ENCODE measurements at regions not wholly inside any gene's neighbourhood (a gene's known extent, or its start where the extent isn't known, plus 50 kb on each side); places are given as distances from the start of the nearest gene placed in this dataset.

DNA sequence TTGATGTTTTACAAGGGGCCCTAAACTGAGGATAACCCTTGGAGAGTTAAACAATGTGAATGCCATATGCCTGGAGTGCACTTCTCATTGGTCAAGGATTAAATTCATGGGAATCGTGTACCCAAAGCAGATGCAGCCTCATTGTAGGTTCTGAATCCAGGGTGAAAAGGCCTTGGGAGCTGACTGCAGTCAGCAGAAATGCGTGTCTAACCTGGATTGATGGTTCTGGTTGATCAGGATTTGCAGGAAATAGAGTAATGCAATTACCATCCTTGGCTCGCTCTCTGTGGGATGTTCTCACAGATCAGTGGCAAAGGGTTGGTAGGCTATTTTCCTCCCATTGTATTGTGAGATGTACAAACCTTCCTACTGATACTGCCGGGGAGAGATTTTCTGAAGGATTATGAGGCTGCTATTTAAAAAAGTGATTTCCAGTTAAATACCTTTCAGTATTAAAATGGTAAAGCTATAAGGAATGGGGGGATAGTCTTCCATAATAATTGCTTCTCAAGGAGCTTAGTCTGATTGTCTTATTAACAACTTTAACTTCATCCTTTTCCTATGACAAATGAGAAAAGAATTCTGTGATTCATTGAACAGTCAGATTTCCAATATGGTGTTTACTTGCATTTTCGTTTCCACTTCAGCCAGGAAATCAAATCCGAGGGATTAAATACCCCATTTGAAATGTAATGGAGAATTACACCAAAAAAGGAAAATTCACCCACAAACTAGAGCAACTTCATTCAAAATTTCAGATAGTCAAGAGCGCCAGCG is 1028.1 kb upstream of the EEF2KMT start:
- Histone ChIP-seq H3K27me3 (ENCODE audit: control insufficient read depth in 2 of 2, insufficient read depth in 2 of 2, low read length in 2 of 2) (no peaks in the 10 kb centered on the region), H4K20me1 (replicated peaks; ENCODE audit: control insufficient read depth, extremely low read depth, insufficient read depth, low read length) (no peaks in the 10 kb centered on the region), H3K79me2 (ENCODE audit: control insufficient read depth, insufficient read depth, low read length) (no peaks in the 10 kb centered on the region), H2AFZ (ENCODE audit: low read depth, low read length) (no peak overlapping the region), H3K9ac (replicated peaks; ENCODE audit: extremely low read depth, insufficient read depth, low read length) (no peak overlapping the region), H3K9me1 (replicated peaks; ENCODE audit: control insufficient read depth, extremely low read depth, insufficient read depth, low read length) (no peaks in the 10 kb centered on the region), H3K4me1 (ENCODE audit: control insufficient read depth, extremely low read depth, insufficient read depth, low read length) (no peaks in the 10 kb centered on the region), H3K9me3 (replicated peaks; ENCODE audit: control insufficient read depth, insufficient read depth, low read length) (peaks cover 4% of the 10 kb centered on the region), H3K4me3 (replicated peaks in 1 of 3; ENCODE audit: insufficient read depth in 1 of 3, low read depth in 1 of 3, low read length in 3 of 3) (no peak overlapping the region), H3K36me3 (ENCODE audit: control insufficient read depth in 2 of 2, extremely low read depth in 1 of 2, insufficient read depth in 2 of 2, low read length in 2 of 2) (no peaks in the 10 kb centered on the region), H3K27ac (ENCODE audit: insufficient read depth, low read depth, low read length) (no peak overlapping the region), H3K4me2 (ENCODE audit: insufficient read depth, low read length) (no peak overlapping the region)
- no peak for FAIRE-seq
- no peak for DNase-seq (ENCODE audit: low read depth, low spot score)
- no TSS peak for BruUV-seq (replicated peaks)
- dilution Hi-C loops (cut with MboI; ENCODE audit: extremely low pct_ligation_motif_present, low sequenced_read_pairs) (no loop called here), intact Hi-C loops (cut with micrococcal nuclease) (no loop called here)
- TF ChIP-seq MYC (IDR thresholded peaks at IDR 0.05; ENCODE audit: low read depth, low read length): no peak
- no peak for TF ChIP-seq MAX (IDR thresholded peaks at IDR 0.05; ENCODE audit: insufficient read depth, insufficient read length)
- CTCF ChIA-PET: no interaction called here
- POLR2A ChIA-PET: no interaction called here

- dilution Hi-C loops (cut with MboI; ENCODE audit: extremely low pct_ligation_motif_present, low sequenced_read_pairs) (no loop called here), intact Hi-C loops (cut with micrococcal nuclease) (no loop called here)
- no peak for TF ChIP-seq EZH2 (IDR thresholded peaks at IDR 0.05; ENCODE audit: borderline replicate concordance, low read depth, low read length, severe bottlenecking)
- no peak for TF ChIP-seq GATA2 (IDR thresholded peaks at IDR 0.05; ENCODE audit: insufficient read depth, insufficient read length, low read depth, low read length)
- TF ChIP-seq, protein P1, sequence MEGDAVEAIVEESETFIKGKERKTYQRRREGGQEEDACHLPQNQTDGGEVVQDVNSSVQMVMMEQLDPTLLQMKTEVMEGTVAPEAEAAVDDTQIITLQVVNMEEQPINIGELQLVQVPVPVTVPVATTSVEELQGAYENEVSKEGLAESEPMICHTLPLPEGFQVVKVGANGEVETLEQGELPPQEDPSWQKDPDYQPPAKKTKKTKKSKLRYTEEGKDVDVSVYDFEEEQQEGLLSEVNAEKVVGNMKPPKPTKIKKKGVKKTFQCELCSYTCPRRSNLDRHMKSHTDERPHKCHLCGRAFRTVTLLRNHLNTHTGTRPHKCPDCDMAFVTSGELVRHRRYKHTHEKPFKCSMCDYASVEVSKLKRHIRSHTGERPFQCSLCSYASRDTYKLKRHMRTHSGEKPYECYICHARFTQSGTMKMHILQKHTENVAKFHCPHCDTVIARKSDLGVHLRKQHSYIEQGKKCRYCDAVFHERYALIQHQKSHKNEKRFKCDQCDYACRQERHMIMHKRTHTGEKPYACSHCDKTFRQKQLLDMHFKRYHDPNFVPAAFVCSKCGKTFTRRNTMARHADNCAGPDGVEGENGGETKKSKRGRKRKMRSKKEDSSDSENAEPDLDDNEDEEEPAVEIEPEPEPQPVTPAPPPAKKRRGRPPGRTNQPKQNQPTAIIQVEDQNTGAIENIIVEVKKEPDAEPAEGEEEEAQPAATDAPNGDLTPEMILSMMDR (IDR thresholded peaks at IDR 0.05; ENCODE audit: extremely low read depth in 1 of 2, insufficient read depth in 1 of 2, low read depth in 1 of 2, low read length in 2 of 2): no peak
- TF ChIP-seq MYC (IDR thresholded peaks at IDR 0.05; ENCODE audit: low read depth, low read length): no peak
- TF ChIP-seq MAX (IDR thresholded peaks at IDR 0.05; ENCODE audit: insufficient read depth, insufficient read length): no peak
- TF ChIP-seq JUN (IDR thresholded peaks at IDR 0.05; ENCODE audit: borderline replicate concordance, insufficient read depth, insufficient read length, low read depth): no peak
- TF ChIP-seq FOS (IDR thresholded peaks at IDR 0.05; ENCODE audit: borderline replicate concordance, insufficient read depth, low read length): no peak
- TF ChIP-seq POLR2A (IDR thresholded peaks at IDR 0.05; ENCODE audit: low read depth, low read length): no peak
- TF ChIP-seq POLR2AphosphoS5 (IDR thresholded peaks at IDR 0.05; ENCODE audit: insufficient read depth, low read depth, low read length): no peak
- BruUV-seq (replicated peaks): no TSS peak
- no peaks in the 10 kb centered on the region for H3K36me3 ChIP-seq (ENCODE audit: control insufficient read depth in 2 of 2, extremely low read depth in 1 of 2, insufficient read depth in 2 of 2, low read length in 2 of 2)
- peaks cover 6% of the 10 kb centered on the region for H3K9me3 ChIP-seq (replicated peaks; ENCODE audit: control insufficient read depth, insufficient read depth, low read length)
- no peaks in the 10 kb centered on the region for H4K20me1 ChIP-seq (replicated peaks; ENCODE audit: control insufficient read depth, extremely low read depth, insufficient read depth, low read length)
- no peaks in the 10 kb centered on the region for H3K79me2 ChIP-seq (ENCODE audit: control insufficient read depth, insufficient read depth, low read length)
- no peak overlapping the region for H3K9ac ChIP-seq (replicated peaks; ENCODE audit: extremely low read depth, insufficient read depth, low read length)
- no peak overlapping the region for H3K4me3 ChIP-seq (replicated peaks in 1 of 3; ENCODE audit: insufficient read depth in 1 of 3, low read depth in 1 of 3, low read length in 3 of 3)
- H3K4me2 ChIP-seq (ENCODE audit: insufficient read depth, low read length): no peak overlapping the region
- ChIA-PET POLR2A (no interaction called here), CTCF (no interaction called here)
- H3K4me1 ChIP-seq (ENCODE audit: control insufficient read depth, extremely low read depth, insufficient read depth, low read length): no peaks in the 10 kb centered on the region
- no peaks in the 10 kb centered on the region for H3K9me1 ChIP-seq (replicated peaks; ENCODE audit: control insufficient read depth, extremely low read depth, insufficient read depth, low read length)
- no peak overlapping the region for H2AFZ ChIP-seq (ENCODE audit: low read depth, low read length)
- no peaks in the 10 kb centered on the region for H3K27me3 ChIP-seq (ENCODE audit: control insufficient read depth in 2 of 2, insufficient read depth in 2 of 2, low read length in 2 of 2)
- H3K27ac ChIP-seq (ENCODE audit: insufficient read depth, low read depth, low read length): no peak overlapping the region
- no peak for DNase-seq (ENCODE audit: low read depth, low spot score)
- FAIRE-seq: no peak
Observed at GRCh38 chr16:6124136-6124535, 1026.5 kb upstream of the EEF2KMT start.
